NCI-H1417 (cell line): ENCODE measurements at regions not wholly inside any gene's neighbourhood (a gene's known extent, or its start where the extent isn't known, plus 50 kb on each side); places are given as distances from the start of the nearest gene placed in this dataset.
A peak's percentile ranks its signal among the peaks of the same experiment; 100 is the strongest.

Source experiments
- DNase-seq, 3 experiments: peaks; one replicate each; lab custom pipeline; 2025; lab: John Stamatoyannopoulos, UW

DNA sequence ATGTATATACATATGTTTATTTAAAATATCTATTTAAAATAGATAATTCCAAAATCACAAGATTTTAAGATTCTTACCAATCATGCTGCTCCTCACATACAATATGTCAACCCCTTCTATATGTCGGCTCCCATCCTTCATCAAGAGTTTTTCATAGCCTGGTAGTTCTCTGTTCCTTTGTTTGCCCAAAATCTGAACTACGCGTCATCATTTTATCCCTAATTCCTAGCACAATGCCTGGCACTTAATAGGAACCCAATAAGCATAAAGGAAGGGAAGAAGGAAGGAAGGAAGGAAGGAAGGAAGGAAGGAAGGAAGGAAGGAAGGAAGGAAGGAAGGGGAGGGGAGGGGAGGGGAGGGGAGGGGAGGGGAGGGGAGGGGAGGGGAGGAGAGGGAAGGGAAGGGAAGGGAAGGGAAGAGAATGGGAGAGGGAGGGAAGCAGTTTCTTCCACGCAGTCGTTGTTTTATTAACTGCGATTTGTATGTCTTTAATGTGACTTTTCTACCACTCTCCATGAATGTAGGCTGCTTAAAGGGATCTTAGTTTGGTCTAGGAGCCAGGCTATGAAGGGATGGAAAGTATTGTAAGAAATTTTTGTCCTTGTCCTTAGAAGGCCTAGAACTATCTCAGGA lies 83.3 kb upstream of the PCGF5 start:
- no peak for DNase-seq

DNA sequence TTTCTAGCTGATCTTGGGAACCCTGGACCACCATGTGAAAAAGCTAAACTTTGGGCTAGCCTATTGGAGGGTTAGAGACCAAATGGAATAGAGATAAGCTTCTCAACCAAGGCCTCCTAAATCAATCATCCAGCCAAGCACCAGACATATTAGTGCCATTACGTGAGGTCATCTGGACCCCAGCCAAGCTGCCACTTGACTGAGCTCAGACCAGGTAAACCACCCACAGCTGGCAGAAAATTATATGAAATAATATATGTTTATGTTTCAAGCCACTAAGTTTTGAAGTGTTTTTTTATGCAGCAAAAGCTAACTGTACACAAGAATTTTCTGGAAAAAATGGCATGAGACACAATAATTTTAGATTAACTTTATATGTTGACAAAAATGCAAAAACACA lies 82.6 kb upstream of the PCGF5 start:
- DNase-seq, result peak; percentile 53 to 86 (median 55)

GRCh38 chr10:91140995-91141549 lies 79.4 kb upstream of the PCGF5 start:
- no peak for DNase-seq

DNA sequence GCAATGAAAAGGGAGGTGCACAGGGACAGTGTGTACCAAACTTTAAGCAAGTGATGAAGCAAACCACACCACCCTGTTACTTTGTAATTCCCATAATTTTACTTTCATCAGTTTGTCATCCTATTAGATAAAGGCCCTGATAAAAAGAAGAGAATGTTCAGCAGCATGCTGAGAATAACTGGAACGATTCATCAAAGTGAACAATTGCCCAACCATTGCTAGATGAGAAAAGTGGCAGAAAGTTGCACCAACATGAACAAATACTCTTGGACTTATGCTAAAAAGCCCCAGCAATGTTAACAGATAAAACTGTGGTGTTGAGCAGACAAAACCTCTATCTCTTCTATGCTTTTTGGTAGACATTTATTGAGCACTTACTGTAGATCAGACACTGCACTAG lies 75.5 kb upstream of the PCGF5 start:
- no peak for DNase-seq

DNA sequence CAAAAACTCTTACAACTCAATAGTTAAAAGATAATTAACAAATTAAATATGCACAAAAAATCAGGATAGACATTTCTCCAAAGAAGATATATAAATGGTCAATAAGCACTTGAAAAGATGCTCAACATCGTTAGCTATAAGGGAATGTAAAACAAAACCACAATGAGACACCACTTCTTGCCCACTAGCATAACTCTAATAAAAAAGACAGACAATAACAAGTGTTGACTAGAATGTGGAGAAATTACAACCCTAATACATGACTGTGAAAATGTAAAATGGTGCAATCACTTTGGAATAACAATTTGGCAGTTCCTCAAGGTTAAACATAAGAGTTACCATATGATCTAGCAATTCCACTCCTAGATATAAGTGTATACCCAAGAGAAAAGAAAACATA lies 74.3 kb upstream of the PCGF5 start:
- DNase-seq, result no peak

DNA sequence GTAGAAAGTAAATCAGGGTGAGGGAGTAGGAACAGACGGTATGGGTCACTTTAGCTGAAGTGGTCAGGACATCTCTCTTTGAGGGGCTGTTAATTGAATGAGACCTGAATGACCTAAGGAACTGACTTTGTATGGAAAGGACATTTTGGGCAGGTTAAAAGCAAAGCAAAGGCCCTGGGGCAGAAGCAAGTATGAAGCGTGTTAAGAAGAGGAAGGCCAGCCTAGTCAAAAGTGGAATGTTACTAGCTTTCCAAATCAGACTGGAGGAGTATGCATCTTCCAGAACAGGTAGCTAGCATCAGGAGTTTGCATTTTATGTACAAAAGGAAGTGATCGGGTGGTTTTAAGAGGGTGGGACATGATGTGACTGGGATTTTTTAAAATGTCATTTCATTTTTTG lies 70.9 kb upstream of the PCGF5 start:
- no peak for DNase-seq

- no peak for DNase-seq
Observed at GRCh38 chr10:91150631-91151030, 69.8 kb upstream of the PCGF5 start.

DNA sequence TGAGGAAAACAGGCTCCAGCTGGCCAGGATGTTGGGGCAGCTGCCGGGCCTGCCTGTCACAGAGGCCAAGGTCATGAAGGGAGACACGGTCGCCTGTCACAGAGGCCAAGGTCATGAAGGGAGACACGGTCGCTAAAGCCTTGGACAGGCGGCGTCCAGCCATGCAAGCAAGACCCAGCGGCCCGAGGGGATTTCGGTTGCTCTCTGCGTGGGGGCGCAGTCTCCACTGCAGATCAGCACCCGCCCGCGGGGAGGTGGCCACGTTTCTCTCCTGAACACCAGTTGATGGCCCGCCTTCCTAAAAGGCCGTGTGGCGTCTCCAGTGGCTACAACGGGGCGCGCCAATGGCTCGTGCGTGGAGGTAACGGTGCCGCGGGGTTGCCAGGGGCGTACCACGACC lies 67.0 kb upstream of the PCGF5 start:
- no peak for DNase-seq

DNA sequence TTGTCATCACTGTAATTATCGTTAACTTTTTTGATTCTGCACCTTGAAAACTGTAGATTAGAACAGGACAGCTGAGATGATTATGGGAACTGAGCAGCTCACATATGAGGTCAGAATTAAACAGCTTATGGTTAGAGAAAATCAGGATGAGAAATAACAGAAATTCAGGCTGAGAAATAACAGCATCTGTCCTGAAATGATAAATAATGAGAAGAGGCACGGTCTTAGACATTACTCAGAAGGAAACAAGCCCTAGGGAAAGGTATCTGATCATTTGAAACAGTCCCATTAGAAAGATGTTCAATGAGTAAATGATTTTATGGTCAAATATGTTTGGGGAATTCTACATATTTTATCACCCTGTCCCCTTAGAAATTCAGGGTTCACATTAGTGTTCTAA lies 65.6 kb upstream of the PCGF5 start:
- DNase-seq, result no peak

DNA sequence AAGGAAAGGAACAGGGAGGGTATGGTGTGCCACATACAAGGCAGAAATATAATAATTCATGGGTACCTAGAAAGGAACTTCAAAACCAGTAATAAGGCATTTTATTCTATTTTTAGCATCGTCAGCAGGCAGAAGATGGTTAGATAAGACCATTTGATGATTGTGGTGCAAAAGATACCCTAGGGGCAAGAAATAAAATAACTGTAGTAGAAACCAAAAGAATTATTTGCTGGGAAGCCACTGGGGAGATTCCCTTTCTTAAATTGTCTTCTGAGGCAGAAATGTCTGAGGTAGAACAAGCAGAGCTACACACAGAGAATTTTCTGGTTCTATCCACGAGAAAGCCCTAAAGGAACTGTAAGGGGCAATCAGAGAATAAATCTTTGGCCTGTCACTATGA lies 64.3 kb upstream of the PCGF5 start:
- DNase-seq, result no peak

DNA sequence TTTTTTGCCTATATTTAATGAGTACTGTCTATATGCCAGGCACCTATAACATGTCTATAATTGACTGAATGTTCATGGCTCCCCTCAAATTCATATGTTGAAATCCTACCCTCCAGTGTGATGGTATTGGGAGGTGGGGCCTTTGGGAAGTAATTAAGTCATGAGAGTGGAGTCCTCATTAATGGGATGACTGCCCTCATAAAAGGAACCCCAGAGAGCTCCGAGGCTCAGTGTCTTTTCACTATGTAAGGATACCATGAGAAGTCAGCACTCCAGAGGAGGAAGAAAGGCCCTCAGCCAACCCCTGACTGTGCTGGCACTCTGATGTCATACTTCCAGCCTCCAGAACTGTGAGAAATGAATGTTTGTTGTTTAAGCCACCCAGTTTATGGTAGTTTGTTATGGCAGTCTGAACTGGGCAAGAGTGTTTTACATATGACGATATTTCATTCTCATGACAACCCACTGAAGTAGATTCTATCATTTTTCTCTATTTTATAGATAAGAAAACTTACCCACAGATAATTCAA lies 61.1 kb upstream of the PCGF5 start:
- no peak for DNase-seq

- no peak for DNase-seq
Observed at GRCh38 chr10:91162050-91162494, 58.4 kb upstream of the PCGF5 start.

- DNase-seq, result peak; percentile 56 to 74 (median 72)
Observed at GRCh38 chr10:91162495-91163268, 57.8 kb upstream of the PCGF5 start.

- DNase-seq, result peak; percentile 38 to 74 (median 72)
Observed at GRCh38 chr10:91163269-91163868, 57.1 kb upstream of the PCGF5 start.

DNA sequence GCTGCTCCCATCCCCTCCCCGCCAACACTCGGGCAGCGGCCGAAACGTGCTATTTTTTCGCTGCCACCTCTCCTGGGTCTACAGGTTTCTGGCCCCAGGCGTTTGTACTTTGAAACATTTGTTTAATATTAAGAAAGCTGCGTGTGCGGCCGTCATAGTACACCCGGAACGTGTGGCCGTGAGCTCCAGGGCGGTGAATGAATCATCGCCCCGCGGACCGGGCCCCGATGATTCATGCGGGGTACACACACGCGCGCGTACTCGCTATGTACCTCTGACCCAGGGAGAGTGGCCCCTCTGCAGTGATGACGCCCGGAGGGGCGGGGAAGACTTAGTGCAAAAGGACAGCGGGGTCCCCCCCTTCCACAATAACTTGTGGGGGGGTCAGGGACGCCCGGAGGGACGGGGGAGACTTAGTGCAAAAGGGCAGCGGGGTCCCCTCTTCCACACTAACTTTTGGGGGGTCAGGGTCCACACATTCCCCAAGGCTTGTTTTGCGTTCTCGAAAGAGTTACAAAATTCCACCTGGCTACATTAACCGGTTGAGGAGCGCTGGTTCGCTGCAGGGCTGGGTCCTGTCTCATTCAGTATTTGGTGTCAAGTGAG lies 56.5 kb upstream of the PCGF5 start:
- peak in 2 of 3 experiments; percentile 21 to 37 for DNase-seq

DNA sequence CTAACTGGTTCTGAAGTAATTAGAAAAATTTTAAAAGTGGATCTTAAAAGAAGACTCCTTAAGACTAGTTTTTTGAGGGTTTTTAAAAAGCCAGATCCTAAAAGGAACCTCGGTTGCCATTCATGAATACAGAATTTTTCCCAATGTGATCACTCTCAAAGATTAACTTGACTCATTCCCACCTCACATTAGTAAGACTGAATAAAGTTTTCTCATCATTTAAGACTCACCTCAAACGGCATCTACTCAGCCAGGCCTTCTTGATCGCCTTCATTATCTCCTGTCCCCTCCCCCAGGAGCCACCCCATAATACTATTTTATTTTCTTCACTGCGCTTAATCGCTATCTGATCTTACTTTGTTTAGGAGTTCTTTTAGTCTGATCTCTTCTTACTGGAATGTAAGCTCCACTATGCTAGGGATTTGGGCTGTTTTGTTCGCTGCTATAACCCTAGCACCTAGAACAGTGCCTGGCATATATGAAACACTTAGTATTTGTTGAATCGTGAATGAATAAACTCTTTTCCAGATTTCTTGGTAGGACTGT lies 55.9 kb upstream of the PCGF5 start:
- DNase-seq, result no peak

DNA sequence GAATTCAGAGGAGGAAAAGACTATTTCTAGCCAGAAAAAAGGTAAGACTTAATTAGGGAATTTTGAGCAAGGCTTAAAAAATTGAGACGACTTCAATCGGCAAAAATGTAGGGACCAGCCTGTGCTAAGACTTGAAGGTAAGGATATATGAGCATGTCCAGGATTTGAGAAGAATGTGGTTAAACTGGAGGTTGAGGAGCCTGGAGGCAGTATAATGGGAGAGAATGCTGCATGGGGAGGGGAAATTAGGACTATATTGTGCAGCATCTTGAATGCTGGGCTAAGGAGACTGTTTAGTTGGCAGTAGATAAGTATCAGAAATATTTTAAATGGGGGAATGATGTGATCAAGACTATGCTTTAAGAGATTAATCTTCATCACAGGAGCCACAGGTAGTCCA lies 53.1 kb upstream of the PCGF5 start:
- no peak for DNase-seq

- DNase-seq, result no peak
Observed at GRCh38 chr10:91170418-91170817, 50.0 kb upstream of the PCGF5 start.
